ENCODE measurements at regions not wholly inside any gene's neighbourhood (a gene's known extent, or its start where the extent isn't known, plus 50 kb on each side); places are given as distances from the start of the nearest gene placed in this dataset.

GRCh38 chr2:150191349-150191748 is 296.1 kb downstream of the RND3 start:
- Histone ChIP-seq H3K9me3 (ENCODE audit: control insufficient read depth, insufficient read depth, low read depth, low read length) (no peaks in the 10 kb centered on the region), H3K27me3 (ENCODE audit: control insufficient read depth, insufficient read depth, low read length) (no peaks in the 10 kb centered on the region), H3K4me3 (ENCODE audit: low read depth in 2 of 2, low read length in 2 of 2) (no peak overlapping the region), H3K27ac (ENCODE audit: low read length) (no peak overlapping the region), H3K4me1 (ENCODE audit: control insufficient read depth, insufficient read depth, low read length) (peaks cover 4% of the 10 kb centered on the region; the same call in 1 of the 2 replicates), H3K36me3 (ENCODE audit: control insufficient read depth, insufficient read depth, low read length) (no peaks in the 10 kb centered on the region)
- POLR2A ChIA-PET, result no interaction called here
- CTCF ChIA-PET, result no interaction called here
- DNase-seq (ENCODE audit: low read depth, low spot score) (no peak), ATAC-seq (no peak)
- BruUV-seq (replicated peaks), result no TSS peak
- in situ Hi-C loops (cut with HindIII; ENCODE audit: low pct_unique_long_range_greater_than_20kb, low sequenced_read_pairs) (no loop called here), intact Hi-C loops (cut with micrococcal nuclease; ENCODE audit: unreplicated experiment) (no loop called here)
- TF ChIP-seq POLR2AphosphoS5 (IDR thresholded peaks at IDR 0.05; ENCODE audit: low read depth, low read length) (no peak), TCF7L2 (IDR thresholded peaks at IDR 0.05; ENCODE audit: low read depth, low read length) (no peak), REST (IDR thresholded peaks at IDR 0.05; ENCODE audit: insufficient read depth in 1 of 2, low read depth in 2 of 2, low read length in 1 of 2) (no peak), SIN3A (IDR thresholded peaks at IDR 0.05; ENCODE audit: borderline replicate concordance, insufficient read depth, low read depth, low read length) (no peak), CTCF (IDR thresholded peaks at IDR 0.05) (no peak)

GRCh38 chr2:150190546-150190945 is 296.9 kb downstream of the RND3 start:
- H3K4me1 ChIP-seq (ENCODE audit: control insufficient read depth, insufficient read depth, low read length), result peaks cover 4% of the 10 kb centered on the region; the same call in 1 of the 2 replicates
- no peak for ATAC-seq
- intact Hi-C loops (cut with micrococcal nuclease; ENCODE audit: unreplicated experiment), result no loop called here
- POLR2A ChIA-PET, result no interaction called here
- DNase-seq (ENCODE audit: low read depth, low spot score), result no peak
- no peak for TF ChIP-seq SIN3A (IDR thresholded peaks at IDR 0.05; ENCODE audit: borderline replicate concordance, insufficient read depth, low read depth, low read length)
- TF ChIP-seq TCF7L2 (IDR thresholded peaks at IDR 0.05; ENCODE audit: low read depth, low read length), result no peak
- TF ChIP-seq REST (IDR thresholded peaks at IDR 0.05; ENCODE audit: insufficient read depth in 1 of 2, low read depth in 2 of 2, low read length in 1 of 2), result no peak
- TF ChIP-seq POLR2AphosphoS5 (IDR thresholded peaks at IDR 0.05; ENCODE audit: low read depth, low read length), result no peak
- TF ChIP-seq CTCF (IDR thresholded peaks at IDR 0.05), result no peak
- BruUV-seq (replicated peaks), result no TSS peak
- H3K4me3 ChIP-seq (ENCODE audit: low read depth in 2 of 2, low read length in 2 of 2), result no peak overlapping the region
- no peaks in the 10 kb centered on the region for H3K9me3 ChIP-seq (ENCODE audit: control insufficient read depth, insufficient read depth, low read depth, low read length)
- no peak overlapping the region for H3K27ac ChIP-seq (ENCODE audit: low read length)
- H3K27me3 ChIP-seq (ENCODE audit: control insufficient read depth, insufficient read depth, low read length), result no peaks in the 10 kb centered on the region
- CTCF ChIA-PET, result no interaction called here
- in situ Hi-C loops (cut with HindIII; ENCODE audit: low pct_unique_long_range_greater_than_20kb, low sequenced_read_pairs), result no loop called here
- H3K36me3 ChIP-seq (ENCODE audit: control insufficient read depth, insufficient read depth, low read length), result no peaks in the 10 kb centered on the region
